ENCODE measurements at regions not wholly inside any gene's neighbourhood (a gene's known extent, or its start where the extent isn't known, plus 50 kb on each side); places are given as distances from the start of the nearest gene placed in this dataset.

DNA sequence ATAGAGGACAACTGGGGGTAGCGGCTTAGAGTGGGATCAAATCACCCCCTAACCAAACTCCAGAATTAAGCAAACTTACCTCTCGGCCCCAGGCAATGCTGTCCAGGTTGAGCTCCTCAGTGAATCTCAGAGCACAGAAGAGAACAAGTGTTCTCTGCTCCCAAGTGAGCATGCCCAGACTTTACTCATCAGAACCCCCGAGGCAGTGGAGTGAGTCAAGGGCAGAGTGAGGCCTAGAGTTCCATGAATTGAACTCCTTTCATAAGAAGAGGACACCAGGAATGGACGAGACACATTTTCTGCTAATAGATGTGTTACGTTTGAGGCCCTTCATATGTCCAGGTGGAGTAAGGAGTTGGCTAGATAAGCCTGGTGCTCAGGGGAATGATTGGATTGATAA lies 134.0 kb upstream of the DTNBP1 start:
- TF ChIP-seq CTCF (IDR thresholded peaks at IDR 0.05; ENCODE audit: low read depth, low read length): no peak
- no peak overlapping the region for H3K4me3 ChIP-seq (ENCODE audit: low read depth, low read length)

DNA sequence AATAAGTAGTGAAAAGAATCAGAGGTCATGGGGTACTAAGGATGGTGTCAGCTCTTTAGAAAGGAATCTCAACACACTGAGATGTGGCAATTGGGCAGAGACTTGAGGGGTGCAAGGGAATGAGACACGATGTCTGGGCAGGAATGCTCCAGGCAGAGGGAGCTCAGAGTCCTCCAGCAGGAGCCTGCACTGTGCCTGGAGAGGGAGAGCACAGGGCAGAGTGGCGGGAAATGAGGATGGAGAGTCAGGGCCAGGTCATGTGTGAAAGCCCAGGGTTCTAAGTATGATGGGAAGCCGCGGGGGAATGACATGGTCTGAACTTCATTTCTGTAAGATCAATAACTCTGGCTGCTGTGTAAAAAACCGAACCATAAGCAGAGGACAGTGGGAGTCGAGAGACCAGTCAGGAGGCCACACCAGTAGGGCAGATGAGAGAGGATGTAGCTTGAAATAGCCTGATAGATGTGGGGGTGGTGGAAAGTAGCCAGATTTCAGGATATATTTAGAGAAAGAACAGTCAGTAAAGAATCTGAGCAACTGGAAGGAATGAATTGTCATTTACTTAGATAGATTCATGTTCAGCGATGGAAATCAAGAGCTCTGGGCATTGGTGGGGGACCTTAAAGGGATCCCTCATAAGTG lies 133.4 kb upstream of the DTNBP1 start:
- TF ChIP-seq CTCF (IDR thresholded peaks at IDR 0.05; ENCODE audit: low read depth, low read length): no peak
- no peak overlapping the region for H3K4me3 ChIP-seq (ENCODE audit: low read depth, low read length)

DNA sequence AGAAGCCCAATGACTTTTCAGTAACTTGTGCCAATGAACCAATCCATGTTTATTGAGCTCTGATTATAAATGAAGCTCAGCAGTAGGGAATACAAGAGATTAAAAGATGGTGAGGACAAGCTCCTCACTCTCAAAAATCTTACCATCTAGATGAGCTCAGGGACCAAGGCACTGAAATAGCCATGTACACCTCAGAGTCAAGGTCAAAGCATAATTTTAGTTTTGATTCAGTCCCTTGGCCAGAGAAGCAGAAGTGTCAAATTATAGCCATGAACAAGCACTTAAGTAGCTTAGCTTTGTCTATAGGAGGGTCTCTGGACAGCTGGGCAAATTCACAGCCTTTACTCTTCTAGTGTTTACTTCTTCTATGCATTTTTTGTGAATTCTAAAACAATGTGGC lies 131.0 kb upstream of the DTNBP1 start:
- no peak for TF ChIP-seq CTCF (IDR thresholded peaks at IDR 0.05; ENCODE audit: low read depth, low read length)
- no peak overlapping the region for H3K4me3 ChIP-seq (ENCODE audit: low read depth, low read length)

GRCh38 chr6:15793288-15793687 lies 130.5 kb upstream of the DTNBP1 start:
- no peak overlapping the region for H3K4me3 ChIP-seq (ENCODE audit: low read depth, low read length)
- TF ChIP-seq CTCF (IDR thresholded peaks at IDR 0.05; ENCODE audit: low read depth, low read length): no peak

- H3K4me3 ChIP-seq (ENCODE audit: low read depth, low read length): no peak overlapping the region
- TF ChIP-seq CTCF (IDR thresholded peaks at IDR 0.05; ENCODE audit: low read depth, low read length): no peak
Observed at GRCh38 chr6:15792842-15793241, 130.0 kb upstream of the DTNBP1 start.

DNA sequence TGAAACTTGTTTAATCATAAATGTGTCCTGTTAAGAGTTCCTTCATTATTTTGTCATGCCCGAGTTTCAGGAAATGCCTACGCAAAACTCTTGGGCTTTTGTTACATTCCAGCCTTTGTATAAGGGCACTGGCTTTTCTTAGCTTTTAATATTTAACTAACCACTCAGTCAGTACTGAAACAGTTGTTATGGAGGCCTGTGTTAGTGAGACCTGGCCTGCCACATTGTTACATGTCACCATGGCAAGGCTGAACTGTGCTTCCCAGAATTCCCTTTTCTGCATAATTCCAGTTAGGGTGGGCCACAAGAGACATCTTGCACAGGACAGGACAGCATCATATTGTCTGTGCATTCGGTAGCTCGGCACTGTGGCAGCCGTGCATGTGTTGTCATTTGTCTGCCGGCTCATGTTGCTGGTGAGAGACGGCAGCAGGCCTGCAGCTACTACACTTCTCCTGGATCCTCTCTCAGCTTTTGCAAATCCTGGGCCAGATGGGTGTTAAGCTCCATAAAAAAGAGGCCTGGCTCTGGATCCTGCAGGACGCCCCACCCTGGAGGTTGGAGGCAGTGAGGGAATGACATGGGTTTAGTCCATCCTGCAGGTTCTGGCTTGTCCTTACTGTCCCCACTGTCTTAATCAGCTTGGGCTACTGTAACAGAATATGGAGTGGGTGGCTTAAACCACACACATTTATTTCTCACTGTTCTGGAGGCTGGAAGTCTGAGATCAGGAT lies 128.8 kb upstream of the DTNBP1 start:
- TF ChIP-seq CTCF (IDR thresholded peaks at IDR 0.05; ENCODE audit: low read depth, low read length): no peak
- no peak overlapping the region for H3K4me3 ChIP-seq (ENCODE audit: low read depth, low read length)

- TF ChIP-seq CTCF (IDR thresholded peaks at IDR 0.05; ENCODE audit: low read depth, low read length): no peak
- H3K4me3 ChIP-seq (ENCODE audit: low read depth, low read length): no peak overlapping the region
Observed at GRCh38 chr6:15790116-15790515, 127.3 kb upstream of the DTNBP1 start.

Measured in WI38 (cell line).